Vagina (tissue), 2 donors: ENCODE measurements at regions not wholly inside any gene's neighbourhood (a gene's known extent, or its start where the extent isn't known, plus 50 kb on each side); places are given as distances from the start of the nearest gene placed in this dataset.

ENCODE experiments used
- CTCF ChIP-seq, 3 experiments: fragments of 450-650 bp in 2 of 3; fragments of 200-600 bp in 1 of 3; sonication (generic) in 1 of 3; IDR thresholded peaks; one replicate each; pipeline ENCODE4 v1.5.1; 2017 to 2019; ENCODE audit warnings: antibody characterized with exemption in 3 of 3, mild to moderate bottlenecking in 2 of 3, moderate library complexity in 2 of 3
- POLR2AphosphoS5 ChIP-seq, 2 donors: sonication (generic); formaldehyde crosslinking; IDR thresholded peaks; one replicate each; pipeline ENCODE4 v1.9.0; 2017; ENCODE audit warnings: antibody characterized with exemption in 2 of 2, mild to moderate bottlenecking in 2 of 2, low read depth in 1 of 2; ENCODE audit not compliant: insufficient read depth in 1 of 2

- TF ChIP-seq CTCF (IDR thresholded peaks at IDR 0.05) (no peak), POLR2AphosphoS5 (IDR thresholded peaks at IDR 0.05; ENCODE audit: insufficient read depth in 1 of 2, low read depth in 1 of 2) (no peak)
Observed at GRCh38 chr11:57883630-57884029, 122.0 kb downstream of the CTNND1 start.
